ENCODE measurements at regions not wholly inside any gene's neighbourhood (a gene's known extent, or its start where the extent isn't known, plus 50 kb on each side); places are given as distances from the start of the nearest gene placed in this dataset.

DNA sequence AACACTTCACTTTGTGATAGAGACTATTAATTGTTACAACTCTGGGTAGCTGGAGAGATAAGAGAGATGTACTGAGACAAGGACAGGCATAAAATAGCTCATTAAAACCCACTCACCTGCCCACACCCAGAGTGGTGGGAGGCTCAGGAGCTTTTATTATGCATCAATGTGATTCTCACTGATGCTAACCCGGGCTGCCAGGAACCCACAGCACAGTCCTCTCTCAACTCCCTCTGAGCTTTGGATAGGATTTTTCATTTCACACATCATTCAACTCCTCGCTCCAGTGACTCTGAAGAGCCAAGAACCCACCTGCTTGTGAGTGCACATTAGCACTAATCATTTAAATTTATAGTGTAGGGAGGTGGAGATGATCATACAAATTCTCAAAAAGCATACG lies 827.9 kb downstream of the FLRT2 start:
- Histone ChIP-seq H3K27me3 (ENCODE audit: insufficient read depth) (no peaks in the 10 kb centered on the region), H2AFZ (peak overlapping the region; percentile 24; the same call in 1 of the 2 replicates), H3K9me2 (ENCODE audit: insufficient read depth) (no peaks in the 10 kb centered on the region), H3K4me3 (no peak overlapping the region), H3K27ac (ENCODE audit: low read depth) (no peak overlapping the region), H3K36me3 (ENCODE audit: insufficient read depth) (no peaks in the 10 kb centered on the region), H4K20me1 (replicated peaks; ENCODE audit: insufficient read depth) (no peaks in the 10 kb centered on the region), H3K4me1 (ENCODE audit: insufficient read depth) (no peaks in the 10 kb centered on the region; the same call in 1 of the 2 replicates), H3F3A (replicated peaks; ENCODE audit: low read depth) (no peaks in the 10 kb centered on the region), H3K79me2 (replicated peaks; ENCODE audit: insufficient read depth) (no peaks in the 10 kb centered on the region), H3K4me2 (no peak overlapping the region)
- Mint-ChIP-seq H3K36me3 (ENCODE audit: low read depth) (no peaks in the 10 kb centered on the region), H3K9me3 (no peaks in the 10 kb centered on the region), H3K4me1 (peaks cover 5% of the 10 kb centered on the region; the same call in 2 of the 3 replicates), H3K4me3 (no peak overlapping the region), H3K27me3 (ENCODE audit: insufficient read depth, low read depth, poor library complexity) (no peaks in the 10 kb centered on the region), H3K27ac (no peak overlapping the region)
- no peak for DNase-seq (ENCODE audit: low spot score)
- ATAC-seq: peak; percentile 24; the same call in 1 of the 3 replicates
- TF ChIP-seq JUNB (IDR thresholded peaks at IDR 0.05; ENCODE audit: unreplicated experiment): no peak
- no peak for TF ChIP-seq CREB1 (CRISPR knock-in tag; IDR thresholded peaks at IDR 0.05; ENCODE audit: low read depth)
- no peak for TF ChIP-seq ZNF331 (CRISPR knock-in tag; IDR thresholded peaks at IDR 0.05; ENCODE audit: low read depth)
- TF ChIP-seq ZNF114 (CRISPR knock-in tag; IDR thresholded peaks at IDR 0.05): no peak
- TF ChIP-seq POLR2AphosphoS5 (IDR thresholded peaks at IDR 0.05; ENCODE audit: low read depth): no peak
- TF ChIP-seq REST (IDR thresholded peaks at IDR 0.05; ENCODE audit: unreplicated experiment): no peak
- TF ChIP-seq EZH2 (IDR thresholded peaks at IDR 0.05; ENCODE audit: low read depth, unreplicated experiment): no peak
- no peak for TF ChIP-seq EZH2phosphoT487 (IDR thresholded peaks at IDR 0.05; ENCODE audit: unreplicated experiment)
- TF ChIP-seq, protein P1, sequence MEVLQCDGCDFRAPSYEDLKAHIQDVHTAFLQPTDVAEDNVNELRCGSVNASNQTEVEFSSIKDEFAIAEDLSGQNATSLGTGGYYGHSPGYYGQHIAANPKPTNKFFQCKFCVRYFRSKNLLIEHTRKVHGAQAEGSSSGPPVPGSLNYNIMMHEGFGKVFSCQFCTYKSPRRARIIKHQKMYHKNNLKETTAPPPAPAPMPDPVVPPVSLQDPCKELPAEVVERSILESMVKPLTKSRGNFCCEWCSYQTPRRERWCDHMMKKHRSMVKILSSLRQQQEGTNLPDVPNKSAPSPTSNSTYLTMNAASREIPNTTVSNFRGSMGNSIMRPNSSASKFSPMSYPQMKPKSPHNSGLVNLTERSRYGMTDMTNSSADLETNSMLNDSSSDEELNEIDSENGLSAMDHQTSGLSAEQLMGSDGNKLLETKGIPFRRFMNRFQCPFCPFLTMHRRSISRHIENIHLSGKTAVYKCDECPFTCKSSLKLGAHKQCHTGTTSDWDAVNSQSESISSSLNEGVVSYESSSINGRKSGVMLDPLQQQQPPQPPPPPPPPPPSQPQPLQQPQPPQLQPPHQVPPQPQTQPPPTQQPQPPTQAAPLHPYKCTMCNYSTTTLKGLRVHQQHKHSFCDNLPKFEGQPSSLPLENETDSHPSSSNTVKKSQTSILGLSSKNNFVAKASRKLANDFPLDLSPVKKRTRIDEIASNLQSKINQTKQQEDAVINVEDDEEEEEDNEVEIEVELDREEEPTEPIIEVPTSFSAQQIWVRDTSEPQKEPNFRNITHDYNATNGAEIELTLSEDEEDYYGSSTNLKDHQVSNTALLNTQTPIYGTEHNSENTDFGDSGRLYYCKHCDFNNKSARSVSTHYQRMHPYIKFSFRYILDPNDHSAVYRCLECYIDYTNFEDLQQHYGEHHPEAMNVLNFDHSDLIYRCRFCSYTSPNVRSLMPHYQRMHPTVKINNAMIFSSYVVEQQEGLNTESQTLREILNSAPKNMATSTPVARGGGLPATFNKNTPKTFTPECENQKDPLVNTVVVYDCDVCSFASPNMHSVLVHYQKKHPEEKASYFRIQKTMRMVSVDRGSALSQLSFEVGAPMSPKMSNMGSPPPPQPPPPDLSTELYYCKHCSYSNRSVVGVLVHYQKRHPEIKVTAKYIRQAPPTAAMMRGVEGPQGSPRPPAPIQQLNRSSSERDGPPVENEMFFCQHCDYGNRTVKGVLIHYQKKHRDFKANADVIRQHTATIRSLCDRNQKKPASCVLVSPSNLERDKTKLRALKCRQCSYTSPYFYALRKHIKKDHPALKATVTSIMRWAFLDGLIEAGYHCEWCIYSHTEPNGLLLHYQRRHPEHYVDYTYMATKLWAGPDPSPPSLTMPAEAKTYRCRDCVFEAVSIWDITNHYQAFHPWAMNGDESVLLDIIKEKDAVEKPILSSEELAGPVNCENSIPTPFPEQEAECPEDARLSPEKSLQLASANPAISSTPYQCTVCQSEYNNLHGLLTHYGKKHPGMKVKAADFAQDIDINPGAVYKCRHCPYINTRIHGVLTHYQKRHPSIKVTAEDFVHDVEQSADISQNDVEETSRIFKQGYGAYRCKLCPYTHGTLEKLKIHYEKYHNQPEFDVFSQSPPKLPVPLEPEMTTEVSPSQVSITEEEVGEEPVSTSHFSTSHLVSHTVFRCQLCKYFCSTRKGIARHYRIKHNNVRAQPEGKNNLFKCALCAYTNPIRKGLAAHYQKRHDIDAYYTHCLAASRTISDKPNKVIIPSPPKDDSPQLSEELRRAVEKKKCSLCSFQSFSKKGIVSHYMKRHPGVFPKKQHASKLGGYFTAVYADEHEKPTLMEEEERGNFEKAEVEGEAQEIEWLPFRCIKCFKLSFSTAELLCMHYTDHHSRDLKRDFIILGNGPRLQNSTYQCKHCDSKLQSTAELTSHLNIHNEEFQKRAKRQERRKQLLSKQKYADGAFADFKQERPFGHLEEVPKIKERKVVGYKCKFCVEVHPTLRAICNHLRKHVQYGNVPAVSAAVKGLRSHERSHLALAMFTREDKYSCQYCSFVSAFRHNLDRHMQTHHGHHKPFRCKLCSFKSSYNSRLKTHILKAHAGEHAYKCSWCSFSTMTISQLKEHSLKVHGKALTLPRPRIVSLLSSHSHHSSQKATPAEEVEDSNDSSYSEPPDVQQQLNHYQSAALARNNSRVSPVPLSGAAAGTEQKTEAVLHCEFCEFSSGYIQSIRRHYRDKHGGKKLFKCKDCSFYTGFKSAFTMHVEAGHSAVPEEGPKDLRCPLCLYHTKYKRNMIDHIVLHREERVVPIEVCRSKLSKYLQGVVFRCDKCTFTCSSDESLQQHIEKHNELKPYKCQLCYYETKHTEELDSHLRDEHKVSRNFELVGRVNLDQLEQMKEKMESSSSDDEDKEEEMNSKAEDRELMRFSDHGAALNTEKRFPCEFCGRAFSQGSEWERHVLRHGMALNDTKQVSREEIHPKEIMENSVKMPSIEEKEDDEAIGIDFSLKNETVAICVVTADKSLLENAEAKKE (CRISPR knock-in tag; IDR thresholded peaks at IDR 0.05): no peak
- no peak for TF ChIP-seq ETS1 (IDR thresholded peaks at IDR 0.05)
- TF ChIP-seq CTCF (conservative IDR thresholded peaks at IDR 0.05; ENCODE audit: low read depth in 2 of 2): no peak
- TF ChIP-seq STAT1 (IDR thresholded peaks at IDR 0.05; ENCODE audit: unreplicated experiment): no peak
- no peak for TF ChIP-seq NANOG (IDR thresholded peaks at IDR 0.05; ENCODE audit: borderline replicate concordance)

Measured in GM23338 (cell line).